Vagina (tissue), 2 donors: ENCODE measurements at regions not wholly inside any gene's neighbourhood (a gene's known extent, or its start where the extent isn't known, plus 50 kb on each side); places are given as distances from the start of the nearest gene placed in this dataset.

Experiments used
- DNase-seq, 2 donors: peaks; one replicate each; pipeline ENCODE4 v3.0.0-alpha.2; 2017; ENCODE audit errors: extremely low spot score in 2 of 2
- H3K27ac ChIP-seq: fragments of 200-600 bp; sonication (generic); one replicate; pipeline ENCODE4 v1.5.1; 2019
- H3K27me3 ChIP-seq: fragments of 200-600 bp; sonication (generic); one replicate; pipeline ENCODE4 v1.5.1; 2019
- H3K36me3 ChIP-seq, 2 donors: fragments of 200-600 bp; sonication (generic); one replicate each; pipeline ENCODE4 v1.5.1; 2017 to 2019
- H3K4me1 ChIP-seq: fragments of 200-600 bp; sonication (generic); one replicate; pipeline ENCODE4 v1.5.1; 2019
- H3K4me3 ChIP-seq, 2 donors: fragments of 200-600 bp; sonication (generic); 1 replicate in 1 of 2; 2 replicates in 1 of 2; pipeline ENCODE4 v1.5.1; 2016 to 2019
- H3K9me3 ChIP-seq: fragments of 200-600 bp; sonication (generic); one replicate; pipeline ENCODE4 v1.5.1; 2019
- CTCF ChIP-seq, 3 experiments: fragments of 450-650 bp in 2 of 3; fragments of 200-600 bp in 1 of 3; sonication (generic) in 1 of 3; IDR thresholded peaks; one replicate each; pipeline ENCODE4 v1.5.1; 2017 to 2019; ENCODE audit warnings: antibody characterized with exemption in 3 of 3, mild to moderate bottlenecking in 2 of 3, moderate library complexity in 2 of 3
- POLR2A ChIP-seq, 2 donors: fragments of 450-650 bp; IDR thresholded peaks; one replicate each; pipeline ENCODE4 v1.6.1; 2017; ENCODE audit warnings: antibody characterized with exemption in 2 of 2, mild to moderate bottlenecking in 2 of 2, moderate library complexity in 2 of 2
- POLR2AphosphoS5 ChIP-seq, 2 donors: sonication (generic); formaldehyde crosslinking; IDR thresholded peaks; one replicate each; pipeline ENCODE4 v1.9.0; 2017; ENCODE audit warnings: antibody characterized with exemption in 2 of 2, mild to moderate bottlenecking in 2 of 2, low read depth in 1 of 2; ENCODE audit not compliant: insufficient read depth in 1 of 2
- intact Hi-C: fragments of 100-400 bp; cut with DNase I; formaldehyde crosslinking; loops from one replicate; pipeline ENCODE4 v1.15.1; 2023

- Histone ChIP-seq H3K4me3 (no peak overlapping the region), H3K27me3 (no peaks in the 10 kb centered on the region), H3K36me3 (no peaks in the 10 kb centered on the region), H3K27ac (no peak overlapping the region), H3K9me3 (no peaks in the 10 kb centered on the region), H3K4me1 (peaks cover 7% of the 10 kb centered on the region)
- intact Hi-C loops: no loop called here
- TF ChIP-seq CTCF (IDR thresholded peaks at IDR 0.05) (no peak), POLR2AphosphoS5 (IDR thresholded peaks at IDR 0.05; ENCODE audit: insufficient read depth in 1 of 2, low read depth in 1 of 2) (peak in 1 of 2 donors; percentile 49), POLR2A (IDR thresholded peaks at IDR 0.05) (no peak)
- no peak for DNase-seq
Observed at GRCh38 chr12:115872919-115873357, 404.6 kb downstream of the MED13L start.

- H3K4me3 ChIP-seq: no peak overlapping the region
- no peak overlapping the region for H3K27ac ChIP-seq
- no peaks in the 10 kb centered on the region for H3K9me3 ChIP-seq
- intact Hi-C loops: no loop called here
- H3K4me1 ChIP-seq: peaks cover 7% of the 10 kb centered on the region
- no peaks in the 10 kb centered on the region for H3K27me3 ChIP-seq
- no peak for DNase-seq
- TF ChIP-seq POLR2A (IDR thresholded peaks at IDR 0.05): no peak
- no peak for TF ChIP-seq POLR2AphosphoS5 (IDR thresholded peaks at IDR 0.05; ENCODE audit: insufficient read depth in 1 of 2, low read depth in 1 of 2)
- no peak for TF ChIP-seq CTCF (IDR thresholded peaks at IDR 0.05)
- H3K36me3 ChIP-seq: no peaks in the 10 kb centered on the region
Observed at GRCh38 chr12:115872212-115872611, 405.3 kb downstream of the MED13L start.

- Histone ChIP-seq H3K4me3 (no peak overlapping the region), H3K4me1 (peaks cover 7% of the 10 kb centered on the region), H3K27ac (no peak overlapping the region), H3K27me3 (no peaks in the 10 kb centered on the region), H3K9me3 (no peaks in the 10 kb centered on the region), H3K36me3 (no peaks in the 10 kb centered on the region)
- no peak for DNase-seq
- intact Hi-C loops: no loop called here
- TF ChIP-seq CTCF (IDR thresholded peaks at IDR 0.05): peak in 1 of 3 experiments; percentile 7
- TF ChIP-seq POLR2AphosphoS5 (IDR thresholded peaks at IDR 0.05; ENCODE audit: insufficient read depth in 1 of 2, low read depth in 1 of 2): no peak
- TF ChIP-seq POLR2A (IDR thresholded peaks at IDR 0.05): no peak
Observed at GRCh38 chr12:115871714-115872113, 405.8 kb downstream of the MED13L start.

GRCh38 chr12:115870510-115870909, 407.0 kb downstream of the MED13L start:
- H3K4me3 ChIP-seq: no peak overlapping the region
- H3K36me3 ChIP-seq: no peaks in the 10 kb centered on the region
- no peaks in the 10 kb centered on the region for H3K9me3 ChIP-seq
- intact Hi-C loops: no loop called here
- TF ChIP-seq CTCF (IDR thresholded peaks at IDR 0.05) (no peak), POLR2A (IDR thresholded peaks at IDR 0.05) (no peak), POLR2AphosphoS5 (IDR thresholded peaks at IDR 0.05; ENCODE audit: insufficient read depth in 1 of 2, low read depth in 1 of 2) (no peak)
- no peak overlapping the region for H3K27ac ChIP-seq
- H3K27me3 ChIP-seq: no peaks in the 10 kb centered on the region
- DNase-seq: no peak
- H3K4me1 ChIP-seq: peaks cover 7% of the 10 kb centered on the region

- Histone ChIP-seq H3K9me3 (no peaks in the 10 kb centered on the region), H3K27me3 (no peaks in the 10 kb centered on the region), H3K27ac (no peak overlapping the region), H3K36me3 (no peaks in the 10 kb centered on the region), H3K4me3 (no peak overlapping the region), H3K4me1 (peaks cover 7% of the 10 kb centered on the region)
- no peak for DNase-seq
- TF ChIP-seq POLR2A (IDR thresholded peaks at IDR 0.05) (no peak), POLR2AphosphoS5 (IDR thresholded peaks at IDR 0.05; ENCODE audit: insufficient read depth in 1 of 2, low read depth in 1 of 2) (no peak), CTCF (IDR thresholded peaks at IDR 0.05) (no peak)
- intact Hi-C loops: no loop called here
Observed at GRCh38 chr12:115870021-115870420, 407.5 kb downstream of the MED13L start.
